H1 (cell line): ENCODE measurements at regions not wholly inside any gene's neighbourhood (a gene's known extent, or its start where the extent isn't known, plus 50 kb on each side); places are given as distances from the start of the nearest gene placed in this dataset.

Experiments used
- CTCF ChIA-PET: fragments of 300-600 bp; sonication (Branson Sonifier 250); formaldehyde crosslinking; loops from one replicate; lab custom pipeline; 2021; ENCODE audit not compliant: partially characterized antibody; lab: Charles Lee
- POLR2A ChIA-PET: fragments of 300-600 bp; sonication (Branson Sonifier 250); formaldehyde crosslinking; loops from one replicate; lab custom pipeline; 2021; ENCODE audit warnings: inconsistent platforms; ENCODE audit not compliant: partially characterized antibody; lab: Charles Lee
- DNase-seq, 2 experiments: peaks; one replicate each; pipeline versions ENCODE4 v3.0.0 to v3.0.0-alpha.2; 2010 to 2022; ENCODE audit warnings: low spot score in 2 of 2, low read depth in 1 of 2, mixed read lengths in 1 of 2
- FAIRE-seq: peaks from 2 replicates; lab custom pipeline; 2011; peaks lifted over from hg19 to GRCh38; lab: Jason Lieb, UNC
- H2AFZ ChIP-seq: 2 replicates; pipeline ENCODE4 v1.8.1; 2012; ENCODE audit warnings: low read length, inconsistent platforms
- H2AK5ac ChIP-seq: 2 replicates; pipeline ENCODE4 v1.6.1; 2013; ENCODE audit warnings: low read depth, low read length
- H2BK120ac ChIP-seq: replicated peaks from 2 replicates; pipeline ENCODE3; 2013; ENCODE audit warnings: low read depth, low read length, inconsistent platforms
- H2BK12ac ChIP-seq: 2 replicates; pipeline ENCODE4 v1.6.1; 2013; ENCODE audit warnings: low read depth, low read length
- H2BK15ac ChIP-seq: 2 replicates; pipeline ENCODE4 v1.6.1; 2013; ENCODE audit warnings: low read length
- H2BK20ac ChIP-seq: 2 replicates; pipeline ENCODE4 v1.6.1; 2013; ENCODE audit warnings: low read length
- H2BK5ac ChIP-seq: 2 replicates; pipeline ENCODE4 v1.6.1; 2013; ENCODE audit warnings: low read depth, low read length
- H3K14ac ChIP-seq: 2 replicates; pipeline ENCODE4 v1.6.1; 2013; ENCODE audit warnings: inconsistent platforms; ENCODE audit not compliant: insufficient read length
- H3K18ac ChIP-seq: 2 replicates; pipeline ENCODE4 v1.6.1; 2013; ENCODE audit warnings: low read length; ENCODE audit errors: extremely low read depth
- H3K23ac ChIP-seq: 2 replicates; pipeline ENCODE4 v1.6.1; 2013; ENCODE audit warnings: inconsistent platforms; ENCODE audit not compliant: insufficient read length
- H3K23me2 ChIP-seq: 2 replicates; pipeline ENCODE4 v1.6.1; 2013; ENCODE audit warnings: low read depth, low read length
- H3K27ac ChIP-seq: 2 replicates; pipeline ENCODE4 v1.6.1; 2011; ENCODE audit warnings: low read depth, low read length, inconsistent platforms
- H3K27me3 ChIP-seq, 4 experiments: replicated peaks in 1 of 4; 1 replicate in 1 of 4; 2 replicates in 3 of 4; pipeline versions ENCODE4 v1.6.1 to v1.8.1; 2011 to 2013; ENCODE audit warnings: low read length in 3 of 4, mild to moderate bottlenecking in 3 of 4, inconsistent platforms in 2 of 4, mixed read lengths in 2 of 4, moderate library complexity in 1 of 4; ENCODE audit not compliant: control insufficient read depth in 3 of 4, insufficient read depth in 3 of 4; ENCODE audit errors: extremely low read depth in 1 of 4
- H3K36me3 ChIP-seq, 4 experiments: 2 replicates each; pipeline versions ENCODE4 v1.6.1 to v1.8.1; 2011 to 2013; ENCODE audit warnings: mild to moderate bottlenecking in 4 of 4, low read length in 3 of 4, moderate library complexity in 2 of 4, control low read depth in 1 of 4, inconsistent platforms in 1 of 4; ENCODE audit not compliant: insufficient read depth in 4 of 4, control insufficient read depth in 2 of 4
- H3K4ac ChIP-seq: replicated peaks from 2 replicates; pipeline ENCODE3; 2013; ENCODE audit warnings: low read length, low read depth, mixed read lengths, inconsistent platforms; ENCODE audit not compliant: insufficient read length
- H3K4me1 ChIP-seq, 4 experiments: replicated peaks in 1 of 4; 1 replicate in 1 of 4; 2 replicates in 3 of 4; pipeline versions ENCODE4 v1.6.1 to v1.8.1; 2011 to 2013; ENCODE audit warnings: low read length in 3 of 4, inconsistent platforms in 2 of 4, mixed read lengths in 1 of 4; ENCODE audit not compliant: insufficient read depth in 4 of 4, control insufficient read depth in 3 of 4
- H3K4me2 ChIP-seq, 2 experiments: 2 replicates each; pipeline versions ENCODE4 v1.6.1 to v1.8.1; 2011 to 2013; ENCODE audit warnings: low read depth in 2 of 2, low read length in 2 of 2, control low read depth in 1 of 2, inconsistent platforms in 1 of 2, mild to moderate bottlenecking in 1 of 2; ENCODE audit not compliant: insufficient read depth in 1 of 2
- H3K4me3 ChIP-seq, 4 experiments: fragments of 200-600, 300-600 bp in 1 of 4; sonication (generic), shearing (Covaris generic), sonication (Bioruptor Twin) in 1 of 4; 2 replicates each; pipeline versions ENCODE4 v1.5.1 to v1.8.1; 2011 to 2016; ENCODE audit warnings: low read length in 4 of 4, low read depth in 3 of 4, control low read depth in 2 of 4, inconsistent platforms in 2 of 4, mild to moderate bottlenecking in 2 of 4, mixed read lengths in 1 of 4, moderate library complexity in 1 of 4; ENCODE audit not compliant: insufficient read depth in 2 of 4; ENCODE audit errors: extremely low read depth in 1 of 4
- H3K56ac ChIP-seq: replicated peaks from 2 replicates; pipeline ENCODE3; 2013; ENCODE audit warnings: low read depth, mild to moderate bottlenecking, mixed read lengths, low read length, inconsistent platforms; ENCODE audit not compliant: insufficient read length
- H3K79me1 ChIP-seq: 2 replicates; pipeline ENCODE4 v1.6.1; 2013; ENCODE audit warnings: low read depth, low read length, control low read depth
- H3K79me2 ChIP-seq, 2 experiments: 2 replicates each; pipeline versions ENCODE4 v1.6.1 to v1.8.1; 2012 to 2013; ENCODE audit warnings: low read length in 2 of 2, mild to moderate bottlenecking in 2 of 2, inconsistent platforms in 1 of 2; ENCODE audit not compliant: insufficient read depth in 2 of 2, control insufficient read depth in 1 of 2
- H3K9ac ChIP-seq, 4 experiments: replicated peaks in 1 of 4; 1 replicate in 1 of 4; 2 replicates in 3 of 4; pipeline versions ENCODE4 v1.6.1 to v1.8.1; 2011 to 2013; ENCODE audit warnings: low read depth in 3 of 4, low read length in 3 of 4, control low read depth in 2 of 4, mild to moderate bottlenecking in 2 of 4, moderate library complexity in 2 of 4, inconsistent platforms in 1 of 4; ENCODE audit errors: extremely low read depth in 1 of 4
- H3K9me3 ChIP-seq, 2 experiments: 2 replicates each; pipeline versions ENCODE4 v1.6.1 to v1.8.1; 2012 to 2013; ENCODE audit warnings: mild to moderate bottlenecking in 2 of 2, moderate library complexity in 2 of 2, control low read depth in 1 of 2, inconsistent platforms in 1 of 2, low read depth in 1 of 2, low read length in 1 of 2, mixed read lengths in 1 of 2; ENCODE audit not compliant: insufficient read depth in 2 of 2
- H4K20me1 ChIP-seq, 2 experiments: replicated peaks in 1 of 2; 2 replicates each; pipeline versions ENCODE3 to v1.8.1; 2011 to 2013; ENCODE audit warnings: inconsistent platforms in 2 of 2, low read length in 2 of 2, mild to moderate bottlenecking in 1 of 2; ENCODE audit not compliant: insufficient read depth in 2 of 2, control insufficient read depth in 1 of 2
- H4K5ac ChIP-seq: 2 replicates; pipeline ENCODE4 v1.6.1; 2013; ENCODE audit warnings: low read length, low read depth, mixed read lengths, inconsistent platforms; ENCODE audit not compliant: insufficient read length
- H4K8ac ChIP-seq: 2 replicates; pipeline ENCODE4 v1.8.0; 2013; ENCODE audit warnings: mild to moderate bottlenecking, moderate library complexity, low read length, inconsistent platforms; ENCODE audit not compliant: insufficient read depth; ENCODE audit errors: extremely low read depth
- H4K91ac ChIP-seq: replicated peaks from 2 replicates; pipeline ENCODE3; 2013; ENCODE audit warnings: low read length, mixed read lengths, inconsistent platforms; ENCODE audit not compliant: insufficient read length
- BACH1 ChIP-seq: IDR thresholded peaks from 2 replicates; pipeline ENCODE4 v1.6.1; 2012; ENCODE audit warnings: low read length, improper control_type of control experiment
- CHD1 ChIP-seq: IDR thresholded peaks from 2 replicates; pipeline ENCODE4 v1.6.1; 2012; ENCODE audit warnings: low read depth, low read length, improper control_type of control experiment
- GTF2F1 ChIP-seq: IDR thresholded peaks from 2 replicates; pipeline ENCODE4 v1.6.1; 2012; ENCODE audit warnings: low read depth, low read length, improper control_type of control experiment, borderline replicate concordance
- HDAC6 ChIP-seq: IDR thresholded peaks from one replicate; pipeline ENCODE4 v1.7.1; 2012; ENCODE audit warnings: low read depth, mild to moderate bottlenecking, inconsistent platforms, low read length, moderate library complexity
- JUN ChIP-seq: IDR thresholded peaks from 2 replicates; pipeline ENCODE4 v1.6.1; 2011; ENCODE audit warnings: low read depth, mild to moderate bottlenecking, improper control_type of control experiment, low read length
- JUND ChIP-seq: IDR thresholded peaks from 2 replicates; pipeline ENCODE4 v1.6.1; 2011; ENCODE audit warnings: mild to moderate bottlenecking, improper control_type of control experiment, low read length
- MAFK ChIP-seq: IDR thresholded peaks from 2 replicates; pipeline ENCODE4 v1.6.1; 2012; ENCODE audit warnings: low read depth, mild to moderate bottlenecking, improper control_type of control experiment, low read length
- POLR2A ChIP-seq, 2 experiments: IDR thresholded peaks; 1 replicate in 1 of 2; 2 replicates in 1 of 2; pipeline ENCODE4 v1.6.1; 2011; ENCODE audit warnings: low read depth in 2 of 2, low read length in 2 of 2, mild to moderate bottlenecking in 2 of 2; ENCODE audit errors: control extremely low read depth in 1 of 2
- POU5F1 ChIP-seq: IDR thresholded peaks from 2 replicates; pipeline ENCODE4 v1.6.1; 2011; ENCODE audit warnings: low read depth, mild to moderate bottlenecking, low read length, moderate library complexity
- RNF2 ChIP-seq: fragments of 200-900, 300-1000 bp; sonication (generic); IDR thresholded peaks from 2 replicates; pipeline ENCODE4 v1.7.1; 2016; ENCODE audit warnings: borderline replicate concordance, low read depth, mild to moderate bottlenecking, antibody characterized with exemption, low read length; ENCODE audit not compliant: poor library complexity, severe bottlenecking; ENCODE audit errors: missing control alignments
- SAP30 ChIP-seq: fragments of 300-600 bp; sonication (generic); IDR thresholded peaks from 2 replicates; pipeline ENCODE4 v1.7.1; 2012; ENCODE audit warnings: low read length, moderate library complexity, mild to moderate bottlenecking, inconsistent platforms; ENCODE audit not compliant: insufficient read depth, insufficient replicate concordance
- TAF7 ChIP-seq: optimal IDR thresholded peaks from 2 replicates; pipeline ENCODE3; 2011; ENCODE audit warnings: low read depth, mild to moderate bottlenecking, inconsistent platforms, low read length, moderate library complexity, borderline replicate concordance
- TCF12 ChIP-seq: IDR thresholded peaks from 2 replicates; pipeline ENCODE4 v1.6.1; 2011; ENCODE audit warnings: low read depth, mild to moderate bottlenecking, low read length
- WGBS, 2 experiments: shearing (Covaris generic) in 1 of 2; methylation state at CpG; one replicate each; pipeline versions ENCODE4 v1.1.6 to v1.1.7; 2013 to 2015; ENCODE audit warnings: low lambda C conversion rate in 2 of 2, mixed read lengths in 2 of 2, inconsistent platforms in 1 of 2, low coverage in 1 of 2, missing lambda C conversion rate in 1 of 2; ENCODE audit not compliant: insufficient replicate concordance in 2 of 2, insufficient coverage in 1 of 2, insufficient read length in 1 of 2; ENCODE audit errors: extremely low coverage in 1 of 2, missing lambda C conversion rate in 1 of 2; 5-methylcytosine and 5-hydroxymethylcytosine counted together
- TF ChIP-seq, protein P1 (sequence below): IDR thresholded peaks from 2 replicates; pipeline ENCODE4 v1.6.1; 2012; ENCODE audit warnings: inconsistent platforms

DNA sequence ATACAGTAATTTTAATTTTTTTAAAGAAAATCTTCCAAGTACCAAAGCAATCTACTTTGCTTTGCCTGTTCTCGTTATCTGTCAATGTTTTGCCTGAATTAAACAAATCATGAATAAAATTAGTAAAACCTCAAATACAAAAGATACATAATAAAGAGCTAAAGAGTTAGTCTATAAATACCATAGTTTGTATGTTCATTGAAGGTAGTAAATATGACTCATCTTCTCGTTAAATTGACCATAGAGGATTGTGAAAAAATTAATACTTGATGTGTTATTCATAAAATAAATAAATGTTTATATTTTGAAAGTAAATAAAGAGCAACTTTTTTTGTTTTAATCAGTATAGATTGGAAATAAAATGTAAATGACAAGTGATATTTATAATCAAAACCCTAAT lies 246.5 kb upstream of the PLSCR5 start:
- Histone ChIP-seq H2AK5ac (no peak overlapping the region), H2BK15ac (no peak overlapping the region), H3K14ac (no peak overlapping the region), H4K5ac (no peak overlapping the region), H2BK120ac (no peak overlapping the region), H3K4ac (no peak overlapping the region), H4K20me1 (no peaks in the 10 kb centered on the region), H3K27ac (no peak overlapping the region), H3K23ac (no peak overlapping the region), H2BK5ac (no peak overlapping the region), H3K9me3 (no peaks in the 10 kb centered on the region), H3K79me1 (no peaks in the 10 kb centered on the region), H4K91ac (no peak overlapping the region), H2BK20ac (no peak overlapping the region), H3K4me3 (no peak overlapping the region), H3K4me1 (no peaks in the 10 kb centered on the region), H3K18ac (no peak overlapping the region), H3K4me2 (no peak overlapping the region), H3K79me2 (no peaks in the 10 kb centered on the region), H4K8ac (no peak overlapping the region), H3K56ac (no peak overlapping the region), H2AFZ (no peak overlapping the region), H3K36me3 (no peaks in the 10 kb centered on the region), H3K27me3 (no peaks in the 10 kb centered on the region), H3K23me2 (no peaks in the 10 kb centered on the region), H3K9ac (no peak overlapping the region), H2BK12ac (no peak overlapping the region)
- 97% methylated on average over 2 of the region's 2 CpGs; no CpG with 5 or more reads in 1 of the 2 experiments for WGBS, 2 experiments
- ChIA-PET CTCF (interaction anchor here (1.6 kb wide), 1 partner anchor 11 kb away, joined by 4 read pairs; no protein-coding TSS in a partner anchor), POLR2A (no interaction called here)
- no peak for FAIRE-seq
- no peak for DNase-seq
- TF ChIP-seq JUN (no peak), POLR2A (IDR thresholded peaks at IDR 0.05; ENCODE audit: control extremely low read depth in 1 of 2, low read depth in 2 of 2, low read length in 2 of 2) (no peak), TAF7 (no peak), TCF12 (no peak), SAP30 (no peak), MAFK (no peak), JUND (no peak), RNF2 (no peak), POU5F1 (no peak), CHD1 (no peak), GTF2F1 (no peak), HDAC6 (no peak), BACH1 (no peak)
- TF ChIP-seq, protein P1, sequence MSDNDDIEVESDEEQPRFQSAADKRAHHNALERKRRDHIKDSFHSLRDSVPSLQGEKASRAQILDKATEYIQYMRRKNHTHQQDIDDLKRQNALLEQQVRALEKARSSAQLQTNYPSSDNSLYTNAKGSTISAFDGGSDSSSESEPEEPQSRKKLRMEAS, result no peak
